ENCODE measurements at regions not wholly inside any gene's neighbourhood (a gene's known extent, or its start where the extent isn't known, plus 50 kb on each side); places are given as distances from the start of the nearest gene placed in this dataset.

- WGBS (ENCODE audit: extremely low coverage, insufficient read length, low lambda C conversion rate), result no CpG with 5 or more reads among the region's 6 CpGs
- no peak overlapping the region for H3K14ac ChIP-seq (ENCODE audit: insufficient read depth, low read length)
- no peak overlapping the region for H3K27ac ChIP-seq (ENCODE audit: insufficient read length, low read depth, low read length)
- H3K9ac ChIP-seq (ENCODE audit: extremely low read depth, insufficient read length, low read length), result no peak overlapping the region
- Mint-ChIP-seq H3K4me3 (no peak overlapping the region), H3K36me3 (ENCODE audit: insufficient read depth in 1 of 3, low read depth in 3 of 3) (no peaks in the 10 kb centered on the region), H3K27me3 (ENCODE audit: low read depth) (no peaks in the 10 kb centered on the region), H3K27ac (no peak overlapping the region), H3K9me3 (no peaks in the 10 kb centered on the region), H3K4me1 (peaks cover 4 to 8% of the 10 kb centered on the region in 2 experiments; a peak in 3 of 4 replicates)
- no peak overlapping the region for H2BK15ac ChIP-seq (ENCODE audit: low read depth, low read length)
- no peak overlapping the region for H2BK12ac ChIP-seq (ENCODE audit: insufficient read length, low read depth, low read length)
- no peak overlapping the region for H2BK20ac ChIP-seq (ENCODE audit: low read depth, low read length, poor library complexity, severe bottlenecking)
- H4K8ac ChIP-seq (replicated peaks; ENCODE audit: insufficient read length, low read depth, low read length), result no peak overlapping the region
- no peak overlapping the region for H4K5ac ChIP-seq (ENCODE audit: insufficient read length, low read depth, low read length)
- H3K9me3 ChIP-seq (ENCODE audit: control insufficient read depth, low read depth, low read length), result no peaks in the 10 kb centered on the region
- no peaks in the 10 kb centered on the region for H3K4me1 ChIP-seq (ENCODE audit: insufficient read depth, low read length)
- no peak overlapping the region for H4K91ac ChIP-seq (ENCODE audit: insufficient read length, low read depth, low read length)
- TF ChIP-seq CTCF (conservative IDR thresholded peaks at IDR 0.05), result no peak
- no peaks in the 10 kb centered on the region for H4K20me1 ChIP-seq (ENCODE audit: control insufficient read depth, insufficient read depth, insufficient read length)
- no peak overlapping the region for H3K23ac ChIP-seq (ENCODE audit: insufficient read length, low read depth, low read length)
- no peak overlapping the region for H3K56ac ChIP-seq (ENCODE audit: insufficient read length, low read depth, low read length)
- no peaks in the 10 kb centered on the region for H3K27me3 ChIP-seq (ENCODE audit: insufficient read depth, low read length)
- H3K79me2 ChIP-seq (ENCODE audit: insufficient read depth, low read length), result no peaks in the 10 kb centered on the region
- H3K79me1 ChIP-seq (ENCODE audit: insufficient read depth, low read depth, low read length, poor library complexity, severe bottlenecking), result no peaks in the 10 kb centered on the region
- DNase-seq, result no peak
- H2BK120ac ChIP-seq (ENCODE audit: low read depth, low read length, poor library complexity, severe bottlenecking), result no peak overlapping the region
- no peak overlapping the region for H3T11ph ChIP-seq (ENCODE audit: low read length)
- no peak overlapping the region for H2AFZ ChIP-seq (ENCODE audit: low read length)
- H3K23me2 ChIP-seq (ENCODE audit: insufficient read length, low read depth, low read length, poor library complexity, severe bottlenecking), result no peaks in the 10 kb centered on the region
- no peak overlapping the region for H3K4me2 ChIP-seq (ENCODE audit: insufficient read depth, insufficient read length, low read length)
- no peak overlapping the region for H2BK5ac ChIP-seq (ENCODE audit: insufficient read length, low read length)
- no peak overlapping the region for H2AK5ac ChIP-seq (ENCODE audit: insufficient read length, low read length)
- no peak overlapping the region for H3K4ac ChIP-seq (ENCODE audit: low read depth, low read length)
- no peak overlapping the region for H3K18ac ChIP-seq (ENCODE audit: insufficient read length, low read depth, low read length)
Measured at GRCh38 chr6:91130126-91130525, 543.3 kb upstream of the MAP3K7 start.

Measured in H9 (cell line).